Thyroid gland (tissue), 4 donors: ENCODE measurements at regions not wholly inside any gene's neighbourhood (a gene's known extent, or its start where the extent isn't known, plus 50 kb on each side); places are given as distances from the start of the nearest gene placed in this dataset.
A peak's percentile ranks its signal among the peaks of the same experiment; 100 is the strongest.
"Not testable (repeated sequence)": the region's sequence is repeated elsewhere in the genome, so short reads cannot be mapped to it uniquely, and the experiment has no call there.

ENCODE experiments used
- DNase-seq, 2 donors: peaks; one replicate each; pipeline ENCODE4 v3.0.0-alpha.2; 2019
- H3K27ac ChIP-seq, 3 donors: fragments of 200-600 bp; sonication (generic); 1 replicate in 2 of 3; 2 replicates in 1 of 3; pipeline ENCODE4 v1.5.1; 2016 to 2019; ENCODE audit warnings: mild to moderate bottlenecking in 1 of 3, moderate library complexity in 1 of 3
- H3K27me3 ChIP-seq: fragments of 200-600 bp; sonication (generic); one replicate; pipeline ENCODE4 v1.5.1; 2019
- H3K36me3 ChIP-seq, 2 donors: fragments of 200-600 bp; sonication (generic); one replicate each; pipeline ENCODE4 v1.5.1; 2016 to 2019
- H3K4me1 ChIP-seq, 2 donors: fragments of 200-600 bp; sonication (generic); one replicate each; pipeline ENCODE4 v1.5.1; 2017 to 2019
- H3K4me3 ChIP-seq, 3 donors: fragments of 200-600 bp; sonication (generic); replicated peaks in 1 of 3; 1 replicate in 2 of 3; 2 replicates in 1 of 3; pipeline ENCODE4 v1.5.1; 2016; ENCODE audit warnings: mild to moderate bottlenecking in 1 of 3
- H3K9me3 ChIP-seq: fragments of 200-600 bp; sonication (generic); one replicate; pipeline ENCODE4 v1.5.1; 2017
- POLR2A ChIP-seq, 2 donors: fragments of 450-650 bp; IDR thresholded peaks; one replicate each; pipeline ENCODE4 v1.6.1; 2017; ENCODE audit warnings: antibody characterized with exemption in 2 of 2, mild to moderate bottlenecking in 2 of 2, moderate library complexity in 1 of 2
- WGBS, 2 donors: methylation state at CpG; one replicate each; pipeline ENCODE4 v1.1.5; 2017; 5-methylcytosine and 5-hydroxymethylcytosine counted together
- intact Hi-C: fragments of 100-400 bp; cut with DNase I; formaldehyde crosslinking; loops from one replicate; pipeline ENCODE4 v1.15.1; 2023
- TF ChIP-seq, protein P1 (sequence below), 6 experiments: fragments of 200-600 bp in 3 of 6; fragments of 450-650 bp in 3 of 6; sonication (generic) in 3 of 6; IDR thresholded peaks; one replicate each; pipeline ENCODE4 v1.5.1; 2016 to 2019; ENCODE audit warnings: antibody characterized with exemption in 6 of 6, mild to moderate bottlenecking in 2 of 6, inconsistent platforms in 1 of 6, moderate library complexity in 1 of 6

DNA sequence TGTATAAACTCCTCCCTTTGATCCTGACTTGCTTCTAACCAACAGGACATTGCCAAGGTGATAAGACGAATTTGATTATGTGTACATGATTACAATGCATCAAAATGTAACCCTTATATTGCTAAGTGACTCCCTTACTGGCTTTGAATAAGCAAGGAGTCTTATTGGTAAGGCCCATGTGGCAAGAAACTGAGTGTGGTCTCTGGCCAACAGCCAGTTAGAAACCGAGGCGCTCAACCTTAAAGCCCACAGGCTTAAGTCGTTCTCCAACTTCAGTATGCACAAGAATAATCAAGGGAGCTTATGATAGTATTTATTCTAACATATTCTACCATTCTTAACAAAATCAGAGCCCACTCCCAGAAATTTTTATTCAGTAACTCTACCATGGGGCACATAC lies 374.2 kb upstream of the F9 start:
- no peaks in the 10 kb centered on the region for H3K27me3 ChIP-seq
- no peak for DNase-seq

DNA sequence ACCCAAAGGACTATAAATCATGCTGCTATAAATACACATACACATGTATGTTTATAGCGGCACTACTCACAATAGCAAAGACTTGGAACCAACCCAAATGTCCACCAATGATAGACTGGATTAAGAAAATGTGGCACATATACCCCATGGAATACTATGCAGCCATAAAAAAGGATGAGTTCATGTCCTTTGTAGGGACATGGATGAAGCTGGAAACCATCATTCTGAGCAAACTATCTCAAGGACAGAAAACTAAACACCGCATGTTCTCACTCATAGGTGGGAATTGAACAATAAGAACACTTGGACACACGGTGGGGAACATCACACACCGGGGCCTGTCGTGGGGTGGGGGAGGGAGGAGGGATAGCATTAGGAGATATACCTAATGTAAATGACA lies 383.9 kb upstream of the F9 start:
- H3K9me3 ChIP-seq, intact Hi-C loops, H3K4me1 ChIP-seq, H3K27ac ChIP-seq, H3K36me3 ChIP-seq, H3K27me3 ChIP-seq, DNase-seq, H3K4me3 ChIP-seq: not testable (repeated sequence)
- 94% methylated on average over 5 of the region's 5 CpGs for WGBS, 2 donors

More for the DNA sequence above, 374.2 kb upstream of the F9 start:
- H3K4me1 ChIP-seq = no peaks in the 10 kb centered on the region
- no peak overlapping the region for H3K4me3 ChIP-seq
- H3K36me3 ChIP-seq = no peaks in the 10 kb centered on the region
- intact Hi-C loops = no loop called here
- H3K9me3 ChIP-seq = no peaks in the 10 kb centered on the region
- WGBS, 2 donors = 54 to 70% methylated on average over 4 of the region's 4 CpGs
- no peak for TF ChIP-seq POLR2A (IDR thresholded peaks at IDR 0.05)
- TF ChIP-seq, protein P1, sequence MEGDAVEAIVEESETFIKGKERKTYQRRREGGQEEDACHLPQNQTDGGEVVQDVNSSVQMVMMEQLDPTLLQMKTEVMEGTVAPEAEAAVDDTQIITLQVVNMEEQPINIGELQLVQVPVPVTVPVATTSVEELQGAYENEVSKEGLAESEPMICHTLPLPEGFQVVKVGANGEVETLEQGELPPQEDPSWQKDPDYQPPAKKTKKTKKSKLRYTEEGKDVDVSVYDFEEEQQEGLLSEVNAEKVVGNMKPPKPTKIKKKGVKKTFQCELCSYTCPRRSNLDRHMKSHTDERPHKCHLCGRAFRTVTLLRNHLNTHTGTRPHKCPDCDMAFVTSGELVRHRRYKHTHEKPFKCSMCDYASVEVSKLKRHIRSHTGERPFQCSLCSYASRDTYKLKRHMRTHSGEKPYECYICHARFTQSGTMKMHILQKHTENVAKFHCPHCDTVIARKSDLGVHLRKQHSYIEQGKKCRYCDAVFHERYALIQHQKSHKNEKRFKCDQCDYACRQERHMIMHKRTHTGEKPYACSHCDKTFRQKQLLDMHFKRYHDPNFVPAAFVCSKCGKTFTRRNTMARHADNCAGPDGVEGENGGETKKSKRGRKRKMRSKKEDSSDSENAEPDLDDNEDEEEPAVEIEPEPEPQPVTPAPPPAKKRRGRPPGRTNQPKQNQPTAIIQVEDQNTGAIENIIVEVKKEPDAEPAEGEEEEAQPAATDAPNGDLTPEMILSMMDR (IDR thresholded peaks at IDR 0.05) = no peak
- H3K27ac ChIP-seq = no peak overlapping the region

DNA sequence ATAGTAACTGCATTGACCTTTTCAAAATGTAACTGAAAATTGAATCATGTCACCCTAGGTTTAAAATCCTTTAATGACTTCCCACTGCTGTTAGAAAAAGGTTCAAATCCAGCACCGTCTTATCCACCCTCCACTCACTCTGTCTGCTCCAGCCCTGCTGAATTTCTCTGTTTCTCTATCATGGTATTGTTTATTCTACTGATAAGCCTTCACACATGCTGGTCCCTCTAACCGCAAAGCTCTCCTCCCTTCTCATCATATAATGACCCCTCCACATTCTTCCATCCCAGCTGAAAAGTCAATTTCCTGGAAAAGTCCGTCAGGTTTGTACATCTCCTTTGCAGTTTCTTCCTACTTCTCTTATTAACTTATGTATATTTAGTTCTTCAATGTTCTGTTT lies 389.2 kb upstream of the F9 start:
- Histone ChIP-seq H3K4me3 (no peak overlapping the region), H3K4me1 (no peaks in the 10 kb centered on the region), H3K36me3 (no peaks in the 10 kb centered on the region), H3K9me3 (no peaks in the 10 kb centered on the region), H3K27ac (no peak overlapping the region), H3K27me3 (no peaks in the 10 kb centered on the region)
- intact Hi-C loops = no loop called here
- no peak for DNase-seq
- 79 to 80% methylated on average over 3 of the region's 3 CpGs for WGBS, 2 donors
- TF ChIP-seq, protein P1 (IDR thresholded peaks at IDR 0.05) = no peak
- no peak for TF ChIP-seq POLR2A (IDR thresholded peaks at IDR 0.05)

DNA sequence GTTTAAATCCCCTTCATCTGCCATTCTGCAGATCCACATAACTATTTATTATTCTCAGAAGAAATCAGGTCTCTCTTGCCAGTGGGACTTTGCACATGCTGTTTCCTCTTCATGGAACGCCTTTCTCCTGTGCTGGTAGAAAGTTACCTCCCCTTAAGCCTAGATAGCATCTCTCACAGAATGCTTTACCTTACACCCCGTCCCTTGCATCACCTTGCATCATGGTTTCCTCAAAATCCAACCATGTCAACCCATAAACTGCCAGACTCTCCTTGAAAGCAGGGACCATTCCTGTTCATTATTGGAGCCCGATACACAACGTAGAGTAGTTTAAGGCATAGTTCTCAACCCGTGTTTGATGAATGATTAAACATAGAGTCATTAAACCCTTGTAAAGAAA lies 396.2 kb upstream of the F9 start:
- DNase-seq = no peak
- Histone ChIP-seq H3K4me3 (no peak overlapping the region), H3K27me3 (no peaks in the 10 kb centered on the region), H3K36me3 (no peaks in the 10 kb centered on the region), H3K4me1 (no peaks in the 10 kb centered on the region), H3K27ac (no peak overlapping the region), H3K9me3 (no peaks in the 10 kb centered on the region)
- WGBS, 2 donors = 85 to 93% methylated on average over 4 to 5 of the region's 5 CpGs
- intact Hi-C loops = no loop called here
- TF ChIP-seq, protein P1 (IDR thresholded peaks at IDR 0.05) = no peak
- no peak for TF ChIP-seq POLR2A (IDR thresholded peaks at IDR 0.05)

DNA sequence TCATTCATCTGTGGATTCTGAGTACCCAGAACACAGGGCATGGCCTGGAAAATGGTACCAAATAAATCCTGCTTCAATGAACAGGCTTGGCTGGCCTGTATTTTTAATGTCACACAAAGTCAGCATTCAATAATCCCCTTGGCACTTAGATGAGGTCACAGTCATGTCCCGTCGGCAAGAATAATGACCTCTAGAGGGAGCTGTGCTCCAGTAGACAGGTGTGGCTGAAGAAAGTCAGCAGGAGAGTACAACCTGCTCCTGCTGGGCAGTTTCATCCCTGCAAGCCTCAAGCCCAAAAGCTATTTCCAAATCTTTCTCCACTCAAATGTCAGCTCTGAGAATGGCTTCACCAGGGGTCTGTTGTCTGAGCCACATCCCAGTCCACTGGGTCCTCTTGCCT lies 404.0 kb upstream of the F9 start:
- Histone ChIP-seq H3K4me1 (no peaks in the 10 kb centered on the region), H3K9me3 (no peaks in the 10 kb centered on the region), H3K27me3 (no peaks in the 10 kb centered on the region), H3K36me3 (no peaks in the 10 kb centered on the region), H3K4me3 (no peak overlapping the region), H3K27ac (no peak overlapping the region)
- WGBS, 2 donors = 6 to 27% methylated on average over 2 of the region's 2 CpGs
- DNase-seq = peak; percentile 28 to 48
- TF ChIP-seq POLR2A (IDR thresholded peaks at IDR 0.05) = no peak
- TF ChIP-seq, protein P1 (IDR thresholded peaks at IDR 0.05) = peak in 4 of 6 experiments; percentile 28 to 82 (median 64)
- intact Hi-C loops = no loop called here

DNA sequence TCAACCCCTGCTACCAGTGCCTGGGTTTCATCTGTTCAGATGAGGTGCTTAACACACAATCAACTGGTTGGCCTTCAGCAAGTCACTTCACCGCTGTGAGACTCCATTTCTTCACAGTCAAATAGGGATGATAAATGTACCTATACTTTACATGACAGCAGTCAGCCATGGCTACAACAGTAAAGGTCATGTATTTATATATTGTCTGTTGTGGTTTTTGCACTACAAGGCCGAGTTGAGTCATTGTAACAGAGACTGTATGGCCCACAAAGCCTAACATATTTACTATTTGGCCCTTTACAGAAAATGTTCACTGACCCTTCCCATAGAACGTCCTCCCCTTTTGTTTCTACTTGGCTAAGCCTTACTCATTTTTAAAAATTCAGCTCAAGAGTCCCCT lies 404.6 kb upstream of the F9 start:
- intact Hi-C loops = no loop called here
- whole genome bisulfite sequencing, 2 donors = 84 to 87% methylated on average over 3 of the region's 3 CpGs
- Histone ChIP-seq H3K4me1 (no peaks in the 10 kb centered on the region), H3K4me3 (no peak overlapping the region), H3K27ac (no peak overlapping the region), H3K27me3 (no peaks in the 10 kb centered on the region), H3K36me3 (no peaks in the 10 kb centered on the region), H3K9me3 (no peaks in the 10 kb centered on the region)
- DNase-seq = no peak
- TF ChIP-seq, protein P1 (IDR thresholded peaks at IDR 0.05) = no peak
- no peak for TF ChIP-seq POLR2A (IDR thresholded peaks at IDR 0.05)
